CD4-positive, alpha-beta T cell (primary cell): ENCODE measurements at regions not wholly inside any gene's neighbourhood (a gene's known extent, or its start where the extent isn't known, plus 50 kb on each side); places are given as distances from the start of the nearest gene placed in this dataset.

ENCODE experiments used
- ATAC-seq: fragments of 200-7000 bp; cut with Tn5 transposase; one replicate; pipeline ENCODE4 v1.10.0; 2022; ENCODE audit warnings: mild to moderate bottlenecking; ENCODE audit not compliant: poor library complexity
- CTCF ChIA-PET: fragments of 350-600 bp; sonication (Branson Sonifier 250); formaldehyde crosslinking; loops from one replicate; lab custom pipeline; 2021; ENCODE audit warnings: antibody characterized with exemption, inconsistent platforms; lab: Charles Lee
- POLR2A ChIA-PET: fragments of 350-600 bp; sonication (Branson Sonifier 250); formaldehyde crosslinking; loops from one replicate; lab custom pipeline; 2021; ENCODE audit warnings: antibody characterized with exemption, inconsistent platforms; lab: Charles Lee
- DNase-seq, 14 experiments: peaks; one replicate each; pipeline ENCODE4 v3.0.0-alpha.2; 2013 to 2020; ENCODE audit warnings: mixed read lengths in 2 of 14
- H3K27ac ChIP-seq, 2 donors: one replicate each; pipeline versions ENCODE4 v1.5.1 to v1.7.0; 2013; ENCODE audit warnings: low read length in 2 of 2, low read depth in 1 of 2, mild to moderate bottlenecking in 1 of 2
- H3K27me3 ChIP-seq, 2 experiments: 1 replicate in 1 of 2; 2 replicates in 1 of 2; pipeline versions ENCODE4 v1.6.1 to v1.7.0; 2013; ENCODE audit warnings: low read length in 2 of 2, control low read depth in 1 of 2, mild to moderate bottlenecking in 1 of 2, moderate library complexity in 1 of 2; ENCODE audit not compliant: insufficient read depth in 2 of 2, control insufficient read depth in 1 of 2
- H3K36me3 ChIP-seq: one replicate; pipeline ENCODE4 v1.6.1; 2013; ENCODE audit warnings: low read length, control low read depth; ENCODE audit not compliant: insufficient read depth
- H3K4me1 ChIP-seq: one replicate; pipeline ENCODE4 v1.6.1; 2013; ENCODE audit warnings: low read length, control low read depth; ENCODE audit not compliant: insufficient read depth
- H3K4me3 ChIP-seq: one replicate; pipeline ENCODE4 v1.5.1; 2013; ENCODE audit warnings: mild to moderate bottlenecking, low read length, moderate library complexity
- H3K9me3 ChIP-seq, 2 experiments: 1 replicate in 1 of 2; 2 replicates in 1 of 2; pipeline versions ENCODE4 v1.6.1 to v1.7.0; 2013; ENCODE audit warnings: low read length in 2 of 2, mild to moderate bottlenecking in 2 of 2, control low read depth in 1 of 2, moderate library complexity in 1 of 2; ENCODE audit not compliant: control insufficient read depth in 1 of 2, insufficient read depth in 1 of 2
- H3K27ac Mint-ChIP-seq: one replicate; pipeline ENCODE4 v1.8.0; 2020; ENCODE audit warnings: mixed read lengths
- H3K27me3 Mint-ChIP-seq: one replicate; pipeline ENCODE4 v1.8.0; 2021; ENCODE audit warnings: mixed read lengths
- H3K36me3 Mint-ChIP-seq: one replicate; pipeline ENCODE4 v1.8.0; 2021; ENCODE audit warnings: low read depth, mixed read lengths
- H3K4me1 Mint-ChIP-seq: one replicate; pipeline ENCODE4 v1.8.0; 2021; ENCODE audit warnings: low read depth, mixed read lengths
- H3K4me3 Mint-ChIP-seq: one replicate; pipeline ENCODE4 v1.8.0; 2020; ENCODE audit warnings: mild to moderate bottlenecking, mixed read lengths
- H3K9me3 Mint-ChIP-seq: one replicate; pipeline ENCODE4 v1.8.0; 2020; ENCODE audit warnings: mixed read lengths
- CTCF ChIP-seq: fragments of 200-600 bp; IDR thresholded peaks from one replicate; pipeline ENCODE4 v1.8.0; 2022; ENCODE audit warnings: antibody characterized with exemption, mild to moderate bottlenecking
- intact Hi-C, 2 experiments: fragments of 100-400 bp; cut with DNase I in 1 of 2; cut with micrococcal nuclease in 1 of 2; formaldehyde crosslinking; loops; one replicate each; pipeline versions ENCODE4 v1.15.1 to v1.9.0; 2023 to 2025; cut with DNase I, micrococcal nuclease

GRCh38 chr16:65689726-65690125 lies 567.9 kb upstream of the CDH11 start:
- peaks cover 2% of the 10 kb centered on the region for H3K9me3 Mint-ChIP-seq
- intact Hi-C loops = no loop called here
- Histone ChIP-seq H3K4me3 (no peak overlapping the region), H3K9me3 (no peaks in the 10 kb centered on the region), H3K27ac (no peak overlapping the region), H3K36me3 (no peaks in the 10 kb centered on the region), H3K4me1 (no peaks in the 10 kb centered on the region), H3K27me3 (no peaks in the 10 kb centered on the region)
- ATAC-seq (no peak), DNase-seq (no peak)
- H3K27ac Mint-ChIP-seq = no peak overlapping the region
- H3K36me3 Mint-ChIP-seq = no peaks in the 10 kb centered on the region
- CTCF ChIA-PET = no interaction called here
- H3K4me1 Mint-ChIP-seq = no peaks in the 10 kb centered on the region
- no peak for TF ChIP-seq CTCF
- POLR2A ChIA-PET = no interaction called here
- H3K27me3 Mint-ChIP-seq = no peaks in the 10 kb centered on the region
- no peak overlapping the region for H3K4me3 Mint-ChIP-seq

GRCh38 chr16:65688301-65688700 lies 566.4 kb upstream of the CDH11 start:
- ATAC-seq (no peak), DNase-seq (no peak)
- Histone ChIP-seq H3K36me3 (no peaks in the 10 kb centered on the region), H3K9me3 (peaks cover 0 to 7% of the 10 kb centered on the region in 2 experiments), H3K27ac (no peak overlapping the region), H3K4me1 (no peaks in the 10 kb centered on the region), H3K27me3 (no peaks in the 10 kb centered on the region), H3K4me3 (no peak overlapping the region)
- ChIA-PET POLR2A (no interaction called here), CTCF (no interaction called here)
- intact Hi-C loops = no loop called here
- H3K4me3 Mint-ChIP-seq = no peak overlapping the region
- H3K36me3 Mint-ChIP-seq = no peaks in the 10 kb centered on the region
- H3K4me1 Mint-ChIP-seq = no peaks in the 10 kb centered on the region
- no peak overlapping the region for H3K27ac Mint-ChIP-seq
- no peaks in the 10 kb centered on the region for H3K27me3 Mint-ChIP-seq
- peaks cover 3% of the 10 kb centered on the region for H3K9me3 Mint-ChIP-seq
- no peak for TF ChIP-seq CTCF

DNA sequence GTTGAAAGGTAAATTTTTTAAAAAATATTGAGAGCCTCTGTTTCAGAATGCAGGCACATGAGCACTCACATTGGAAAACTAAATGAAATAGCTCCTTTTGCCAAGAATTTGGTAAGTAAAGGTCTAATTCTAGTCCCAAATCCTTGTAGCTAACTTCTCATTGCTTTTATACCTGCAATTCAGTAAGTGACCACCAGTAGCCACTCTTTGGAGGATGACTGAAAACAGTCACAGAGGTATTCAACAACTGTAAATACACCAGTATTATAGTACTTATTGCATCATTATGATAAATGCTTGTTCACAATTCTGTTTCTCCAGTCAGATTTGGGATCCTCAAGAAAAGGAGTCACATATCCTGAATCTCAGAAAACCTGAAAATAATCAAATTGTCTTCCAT lies 562.4 kb upstream of the CDH11 start:
- Histone ChIP-seq H3K4me1 (no peaks in the 10 kb centered on the region), H3K4me3 (no peak overlapping the region), H3K27me3 (no peaks in the 10 kb centered on the region), H3K9me3 (peaks cover 7 to 11% of the 10 kb centered on the region in 2 experiments), H3K27ac (no peak overlapping the region), H3K36me3 (no peaks in the 10 kb centered on the region)
- peaks cover 11% of the 10 kb centered on the region for H3K9me3 Mint-ChIP-seq
- ChIA-PET POLR2A (no interaction called here), CTCF (no interaction called here)
- no peaks in the 10 kb centered on the region for H3K4me1 Mint-ChIP-seq
- intact Hi-C loops = no loop called here
- DNase-seq (no peak), ATAC-seq (no peak)
- no peaks in the 10 kb centered on the region for H3K27me3 Mint-ChIP-seq
- TF ChIP-seq CTCF = no peak
- H3K27ac Mint-ChIP-seq = no peak overlapping the region
- no peak overlapping the region for H3K4me3 Mint-ChIP-seq
- H3K36me3 Mint-ChIP-seq = no peaks in the 10 kb centered on the region
